ENCODE measurements at regions not wholly inside any gene's neighbourhood (a gene's known extent, or its start where the extent isn't known, plus 50 kb on each side); places are given as distances from the start of the nearest gene placed in this dataset.

DNA sequence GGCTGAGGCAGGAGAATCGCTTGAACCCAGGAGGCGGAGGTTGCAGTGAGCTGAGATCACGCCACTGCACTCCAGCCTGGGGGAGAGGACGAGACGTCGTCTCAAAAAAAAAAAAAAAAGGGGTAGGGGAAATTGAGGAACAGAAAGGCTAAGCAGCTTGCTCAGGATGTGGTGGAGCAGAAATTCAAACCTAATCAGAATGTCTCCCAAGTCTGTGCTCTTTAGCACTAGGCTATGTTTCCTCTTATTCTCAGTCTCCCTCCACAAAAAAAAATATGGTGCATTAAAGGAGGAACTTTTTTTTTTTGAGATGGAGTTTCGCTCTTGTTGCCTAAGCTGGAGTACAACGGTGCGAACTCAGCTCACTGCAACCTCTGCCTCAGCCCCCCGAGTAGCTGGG, 114.2 kb downstream of the SLC16A1 start:
- no peaks in the 10 kb centered on the region for H3K27me3 Mint-ChIP-seq (ENCODE audit: insufficient read depth)
- no peak overlapping the region for H3K27ac Mint-ChIP-seq
- H3K4me3 Mint-ChIP-seq = no peak overlapping the region
- 72 to 85% methylated on average over 3 to 10 of the region's 10 CpGs for WGBS, 2 experiments (ENCODE audit: insufficient coverage in 1 of 2, insufficient read length in 1 of 2)
- H3K4me1 Mint-ChIP-seq = peaks cover 24% of the 10 kb centered on the region
- Histone ChIP-seq H3K4me3 (ENCODE audit: low read length) (no peak overlapping the region), H3K36me3 (ENCODE audit: control insufficient read depth, insufficient read depth, low read length) (no peaks in the 10 kb centered on the region), H3K27me3 (ENCODE audit: control insufficient read depth, insufficient read depth, low read length, poor library complexity, severe bottlenecking) (no peaks in the 10 kb centered on the region), H3K4me1 (ENCODE audit: control insufficient read depth, insufficient read depth, low read length) (peaks cover 13% of the 10 kb centered on the region), H3K9me3 (ENCODE audit: control insufficient read depth, low read length) (no peaks in the 10 kb centered on the region), H3K9ac (ENCODE audit: extremely low read depth, low read length, poor library complexity, severe bottlenecking) (no peak overlapping the region), H3K27ac (ENCODE audit: low read depth, low read length) (no peak overlapping the region)
- H3K9me3 Mint-ChIP-seq = no peaks in the 10 kb centered on the region
- DNase-seq = no peak
- TF ChIP-seq, protein P1, sequence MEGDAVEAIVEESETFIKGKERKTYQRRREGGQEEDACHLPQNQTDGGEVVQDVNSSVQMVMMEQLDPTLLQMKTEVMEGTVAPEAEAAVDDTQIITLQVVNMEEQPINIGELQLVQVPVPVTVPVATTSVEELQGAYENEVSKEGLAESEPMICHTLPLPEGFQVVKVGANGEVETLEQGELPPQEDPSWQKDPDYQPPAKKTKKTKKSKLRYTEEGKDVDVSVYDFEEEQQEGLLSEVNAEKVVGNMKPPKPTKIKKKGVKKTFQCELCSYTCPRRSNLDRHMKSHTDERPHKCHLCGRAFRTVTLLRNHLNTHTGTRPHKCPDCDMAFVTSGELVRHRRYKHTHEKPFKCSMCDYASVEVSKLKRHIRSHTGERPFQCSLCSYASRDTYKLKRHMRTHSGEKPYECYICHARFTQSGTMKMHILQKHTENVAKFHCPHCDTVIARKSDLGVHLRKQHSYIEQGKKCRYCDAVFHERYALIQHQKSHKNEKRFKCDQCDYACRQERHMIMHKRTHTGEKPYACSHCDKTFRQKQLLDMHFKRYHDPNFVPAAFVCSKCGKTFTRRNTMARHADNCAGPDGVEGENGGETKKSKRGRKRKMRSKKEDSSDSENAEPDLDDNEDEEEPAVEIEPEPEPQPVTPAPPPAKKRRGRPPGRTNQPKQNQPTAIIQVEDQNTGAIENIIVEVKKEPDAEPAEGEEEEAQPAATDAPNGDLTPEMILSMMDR (conservative IDR thresholded peaks at IDR 0.05) = no peak
- peaks cover 6% of the 10 kb centered on the region for H3K36me3 Mint-ChIP-seq (ENCODE audit: low read depth)

DNA sequence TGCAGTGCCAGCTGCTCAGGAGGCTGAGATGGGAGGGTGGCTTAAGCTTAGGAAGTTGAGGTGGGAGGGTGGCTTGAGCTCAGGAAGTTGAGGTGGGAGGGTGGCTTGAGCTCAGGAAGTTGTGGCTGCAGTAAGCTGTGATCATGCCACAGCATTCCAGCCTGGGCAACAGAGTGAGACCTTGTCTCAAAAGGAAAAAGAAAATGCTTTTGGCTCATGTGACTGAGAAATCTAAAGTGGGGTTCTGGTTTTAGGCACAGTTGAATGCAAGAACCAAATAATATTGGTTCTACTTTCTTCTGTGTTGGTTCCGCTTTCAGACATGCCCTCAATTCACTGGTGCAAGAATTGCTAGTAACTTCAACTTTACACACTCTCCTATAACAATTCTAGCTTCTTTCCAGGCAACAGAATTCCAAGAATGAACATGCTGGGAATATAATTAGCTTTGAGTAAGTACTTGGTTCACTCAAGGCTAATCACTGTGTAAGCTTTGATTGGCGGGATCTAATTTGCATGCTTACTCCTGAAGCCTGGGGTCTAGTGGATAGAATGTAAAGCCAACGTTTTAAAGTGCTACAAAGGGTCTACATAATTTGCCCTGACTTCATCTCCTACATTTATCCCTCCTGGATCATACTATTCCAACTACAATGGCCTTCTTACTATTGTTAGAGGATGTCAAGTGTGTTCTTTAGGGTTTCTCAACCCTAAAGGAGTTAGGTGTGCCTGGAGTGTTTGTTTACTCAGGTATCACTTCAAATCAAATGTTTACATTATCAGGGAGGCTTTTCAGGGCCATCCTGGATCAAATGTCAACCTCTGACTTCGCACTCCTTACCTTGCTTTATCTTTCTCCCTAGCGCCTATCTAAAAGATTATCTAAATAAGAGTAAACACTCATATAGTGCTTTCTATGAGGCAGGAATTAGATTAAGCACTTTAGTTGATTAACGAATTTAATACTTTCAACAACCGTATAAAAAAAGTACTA, 115.1 kb downstream of the SLC16A1 start:
- Histone ChIP-seq H3K27ac (ENCODE audit: low read depth, low read length) (no peak overlapping the region), H3K9me3 (ENCODE audit: control insufficient read depth, low read length) (no peaks in the 10 kb centered on the region), H3K27me3 (ENCODE audit: control insufficient read depth, insufficient read depth, low read length, poor library complexity, severe bottlenecking) (no peaks in the 10 kb centered on the region), H3K9ac (ENCODE audit: extremely low read depth, low read length, poor library complexity, severe bottlenecking) (no peak overlapping the region), H3K36me3 (ENCODE audit: control insufficient read depth, insufficient read depth, low read length) (no peaks in the 10 kb centered on the region), H3K4me3 (ENCODE audit: low read length) (no peak overlapping the region), H3K4me1 (ENCODE audit: control insufficient read depth, insufficient read depth, low read length) (peaks cover 13% of the 10 kb centered on the region)
- 38 to 83% methylated on average over 3 to 6 of the region's 7 CpGs for WGBS, 2 experiments (ENCODE audit: insufficient coverage in 1 of 2, insufficient read length in 1 of 2)
- Mint-ChIP-seq H3K9me3 (no peaks in the 10 kb centered on the region), H3K4me3 (no peak overlapping the region), H3K36me3 (ENCODE audit: low read depth) (peaks cover 11% of the 10 kb centered on the region), H3K4me1 (peaks cover 27% of the 10 kb centered on the region), H3K27me3 (ENCODE audit: insufficient read depth) (no peaks in the 10 kb centered on the region), H3K27ac (peak overlapping the region; percentile 81)
- DNase-seq = no peak
- TF ChIP-seq, protein P1 (conservative IDR thresholded peaks at IDR 0.05) = no peak

DNA sequence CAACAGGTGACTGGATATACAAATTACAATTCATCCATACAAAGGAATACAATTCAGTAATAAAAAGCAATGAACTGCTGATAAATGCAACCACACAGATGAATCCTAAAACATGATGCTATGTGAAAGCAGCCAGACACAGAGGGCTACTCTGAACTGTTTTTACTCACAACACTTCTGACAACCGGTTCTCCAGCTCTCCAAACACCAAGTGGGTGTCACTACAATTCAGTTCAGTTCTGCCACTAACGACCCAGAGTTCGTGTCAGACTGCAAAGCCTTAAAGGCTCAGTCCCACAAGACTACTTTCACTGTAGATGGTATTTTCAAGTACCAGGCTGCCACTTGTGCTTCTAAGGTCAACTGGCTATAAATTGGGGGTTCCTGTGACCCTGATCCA, 119.4 kb downstream of the SLC16A1 start:
- TF ChIP-seq, protein P1 (conservative IDR thresholded peaks at IDR 0.05) = no peak
- H3K27ac Mint-ChIP-seq = peak overlapping the region; percentile 66
- Histone ChIP-seq H3K4me3 (ENCODE audit: low read length) (no peak overlapping the region), H3K4me1 (ENCODE audit: control insufficient read depth, insufficient read depth, low read length) (peaks cover 7% of the 10 kb centered on the region), H3K9me3 (ENCODE audit: control insufficient read depth, low read length) (peaks cover 7% of the 10 kb centered on the region), H3K36me3 (ENCODE audit: control insufficient read depth, insufficient read depth, low read length) (peaks cover 3% of the 10 kb centered on the region), H3K9ac (ENCODE audit: extremely low read depth, low read length, poor library complexity, severe bottlenecking) (no peak overlapping the region), H3K27me3 (ENCODE audit: control insufficient read depth, insufficient read depth, low read length, poor library complexity, severe bottlenecking) (no peaks in the 10 kb centered on the region), H3K27ac (ENCODE audit: low read depth, low read length) (no peak overlapping the region)
- DNase-seq = no peak
- H3K9me3 Mint-ChIP-seq = peaks cover 9% of the 10 kb centered on the region
- no peaks in the 10 kb centered on the region for H3K27me3 Mint-ChIP-seq (ENCODE audit: insufficient read depth)
- 75 to 80% methylated on average over 3 of the region's 3 CpGs for WGBS, 2 experiments (ENCODE audit: insufficient coverage in 1 of 2, insufficient read length in 1 of 2)
- H3K4me3 Mint-ChIP-seq = no peak overlapping the region
- H3K4me1 Mint-ChIP-seq = peaks cover 22% of the 10 kb centered on the region
- H3K36me3 Mint-ChIP-seq (ENCODE audit: low read depth) = peaks cover 26% of the 10 kb centered on the region

Measured in endodermal cell (in vitro differentiated cells).